Fibroblast of skin of right biceps (primary cell): ENCODE measurements at regions not wholly inside any gene's neighbourhood (a gene's known extent, or its start where the extent isn't known, plus 50 kb on each side); places are given as distances from the start of the nearest gene placed in this dataset.
"Not testable (repeated sequence)": the region's sequence is repeated elsewhere in the genome, so short reads cannot be mapped to it uniquely, and the experiment has no call there.

ENCODE experiments used
- DNase-seq: peaks from one replicate; pipeline ENCODE4 v3.0.0-alpha.2; 2013

DNA sequence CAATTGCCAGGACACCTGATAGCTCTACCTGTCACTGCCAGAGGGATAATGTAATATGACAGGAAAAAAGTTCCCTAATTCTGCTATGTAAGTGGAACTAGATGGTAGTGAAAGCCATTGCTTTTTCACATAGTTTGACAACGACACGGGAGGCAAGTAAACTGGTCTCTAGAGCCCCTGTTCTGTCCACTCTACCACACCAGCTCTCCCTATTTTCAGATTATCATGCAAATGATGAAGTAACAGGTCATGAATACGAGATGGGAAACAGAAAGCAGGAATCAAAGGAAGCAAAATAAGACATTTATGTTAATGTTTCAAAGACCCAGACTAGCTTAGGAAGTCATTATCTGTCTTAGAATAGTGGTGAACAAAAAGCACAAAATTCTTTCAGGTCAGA, 56.2 kb downstream of the TAF11L14 start:
- no peak for DNase-seq

DNA sequence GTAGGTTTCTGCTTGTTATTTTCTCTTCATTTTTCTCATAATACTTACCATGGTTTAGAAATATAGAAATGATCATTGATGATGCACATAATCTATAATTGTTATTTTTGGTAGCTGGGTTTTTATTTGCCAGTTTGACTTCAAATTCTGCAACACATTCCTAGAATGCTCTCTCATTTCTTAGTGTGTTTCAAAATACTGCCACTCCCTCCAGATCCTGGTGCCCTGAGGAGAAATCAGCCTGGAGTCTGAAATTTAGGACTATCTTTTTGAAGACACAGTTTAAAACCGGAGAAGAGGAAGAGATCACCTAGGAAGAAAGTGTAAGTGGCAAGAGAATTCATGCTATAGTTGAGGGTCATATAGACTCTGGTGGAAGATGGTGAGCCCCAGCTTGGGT, 57.5 kb downstream of the TAF11L14 start:
- no peak for DNase-seq

DNA sequence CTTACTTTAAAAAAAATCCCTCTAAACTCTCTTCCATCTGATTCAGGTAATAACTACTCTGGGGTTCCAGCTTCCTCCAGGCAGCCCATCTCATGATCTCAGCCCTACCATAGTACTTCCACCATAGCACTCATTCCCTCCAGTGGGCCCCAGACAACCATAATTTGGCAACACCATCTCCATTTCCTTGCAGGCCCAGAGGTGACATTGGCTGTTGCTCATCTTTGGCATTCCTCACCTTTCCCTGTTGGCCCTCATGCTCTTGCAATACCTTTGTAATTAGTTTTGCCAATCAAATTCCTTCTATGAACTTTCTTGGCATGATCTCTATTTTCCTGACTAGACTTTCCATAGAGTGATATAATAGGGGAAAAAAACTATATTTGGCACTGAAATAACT, 60.1 kb downstream of the TAF11L14 start:
- DNase-seq: no peak

DNA sequence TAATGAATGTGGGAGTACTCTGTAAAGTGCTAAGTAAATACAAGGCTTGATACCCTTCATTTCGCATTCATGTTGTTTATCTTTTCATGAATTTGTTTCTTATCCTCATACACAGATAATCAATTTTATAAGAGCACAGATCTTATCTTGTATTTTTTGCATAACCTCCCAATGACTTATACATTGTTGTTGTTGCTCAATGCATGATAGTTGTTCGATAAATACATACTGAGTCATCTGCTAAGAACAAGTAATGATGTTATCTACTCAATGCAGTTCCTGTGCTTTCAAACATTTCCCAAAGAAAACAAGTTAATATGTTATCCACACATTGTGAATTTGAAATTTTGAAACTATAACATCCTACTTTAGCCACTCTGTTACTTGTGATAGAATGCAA, 60.7 kb downstream of the TAF11L14 start:
- DNase-seq: no peak

DNA sequence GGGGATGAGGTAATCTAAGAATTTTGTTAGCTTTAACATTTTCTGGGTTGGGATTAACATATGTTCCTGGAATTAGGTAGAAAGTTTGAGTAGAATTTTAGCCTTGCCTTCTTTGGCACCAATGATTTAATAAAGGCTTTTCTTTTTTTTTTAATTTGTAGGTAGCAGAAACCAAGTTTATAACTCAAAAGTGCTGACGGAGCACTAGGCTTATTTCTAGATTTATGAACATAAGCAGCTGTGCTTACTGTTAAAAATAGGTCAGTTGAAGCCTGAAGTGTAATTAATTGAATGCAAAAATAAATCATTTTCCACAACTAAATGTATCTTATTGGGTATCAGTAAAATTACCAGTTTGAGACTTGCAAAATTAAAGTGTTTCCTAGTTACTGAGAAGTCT, 62.4 kb downstream of the TAF11L14 start:
- no peak for DNase-seq

DNA sequence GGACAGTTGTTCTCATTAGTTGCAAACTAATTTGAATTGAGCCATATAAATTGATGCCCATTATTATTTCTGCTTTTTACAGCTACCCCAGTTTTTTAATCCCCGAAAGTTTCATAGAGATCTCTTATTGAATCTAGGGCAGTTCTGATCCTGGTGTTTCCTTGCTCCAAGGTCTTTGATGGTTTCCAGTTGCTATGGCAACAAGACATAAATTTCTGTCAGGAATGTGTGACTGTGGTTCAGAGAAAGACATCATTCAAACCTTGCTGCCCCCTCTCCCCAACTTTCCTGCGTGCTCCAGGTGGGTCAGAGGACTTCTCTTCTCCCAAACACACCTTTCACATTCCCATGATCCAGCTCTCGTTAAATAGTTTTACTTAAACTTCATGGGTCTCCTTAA, 63.4 kb downstream of the TAF11L14 start:
- no peak for DNase-seq

DNA sequence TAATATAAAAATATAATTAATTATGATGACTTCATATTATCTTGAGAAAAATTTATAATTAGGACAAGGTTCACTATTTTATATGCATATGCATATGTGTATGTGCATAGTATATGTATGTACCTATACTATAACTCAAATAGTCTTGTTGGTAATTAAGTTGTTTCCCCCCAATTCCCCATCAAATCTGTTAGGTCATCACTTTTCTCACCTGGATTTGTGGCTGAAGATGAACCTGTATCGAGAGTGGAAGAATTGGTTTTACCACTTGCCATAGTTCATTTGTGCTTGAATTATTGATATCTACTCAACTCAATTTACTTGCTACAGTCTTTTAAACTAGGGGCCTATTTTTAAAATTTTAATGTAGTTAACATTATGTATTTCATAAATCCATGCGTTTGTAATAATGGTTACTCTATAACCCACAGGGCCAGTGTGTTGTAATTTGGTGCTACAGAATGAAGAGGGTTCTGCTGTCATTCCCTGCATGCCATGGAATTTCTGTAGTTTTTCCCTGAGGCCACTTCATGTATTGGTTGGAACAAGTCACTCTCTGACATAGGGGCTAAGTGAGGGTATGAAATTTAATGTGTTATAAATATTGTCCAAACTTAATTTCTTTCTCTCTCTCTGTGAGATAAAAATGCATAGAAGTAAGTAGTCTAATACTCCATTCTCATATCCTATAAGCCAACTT, 74.9 kb downstream of the TAF11L14 start:
- no peak for DNase-seq

DNA sequence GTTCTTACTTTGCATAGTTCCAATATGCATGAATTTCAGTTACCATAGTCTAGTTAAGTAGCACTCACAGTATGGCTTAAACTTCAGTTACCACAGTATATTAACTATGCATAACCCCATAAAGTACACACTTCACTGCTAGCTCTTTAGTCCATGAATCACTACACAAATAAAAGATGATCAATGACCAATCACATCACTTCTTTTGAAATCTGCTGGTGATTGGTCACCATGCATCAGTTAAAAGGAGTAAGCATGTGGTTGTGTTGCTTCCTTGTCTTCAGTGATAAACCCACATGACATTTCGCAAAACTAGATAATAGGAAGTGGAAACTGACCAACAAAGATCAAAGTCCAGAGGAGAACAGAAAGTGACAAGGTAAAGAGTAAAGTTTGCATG, 79.0 kb downstream of the TAF11L14 start:
- DNase-seq: no peak

DNA sequence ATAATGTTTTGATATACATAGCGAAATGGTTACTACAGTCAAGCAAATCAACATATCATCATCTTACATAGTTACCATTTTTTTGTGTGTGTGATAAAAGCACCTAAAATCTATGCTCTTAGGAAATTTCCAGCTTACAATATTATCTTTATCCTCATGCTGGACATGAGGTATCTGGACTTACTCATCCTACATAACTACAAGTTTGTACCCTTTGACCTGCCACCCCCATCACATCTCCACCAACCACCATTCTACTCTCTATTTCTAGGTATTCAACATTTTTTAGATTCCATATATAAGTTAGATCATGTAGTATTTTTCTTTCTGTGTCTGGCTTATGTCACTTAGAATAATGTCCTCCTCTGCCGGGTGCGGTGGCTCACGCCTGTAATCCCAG, 79.9 kb downstream of the TAF11L14 start:
- no peak for DNase-seq

DNA sequence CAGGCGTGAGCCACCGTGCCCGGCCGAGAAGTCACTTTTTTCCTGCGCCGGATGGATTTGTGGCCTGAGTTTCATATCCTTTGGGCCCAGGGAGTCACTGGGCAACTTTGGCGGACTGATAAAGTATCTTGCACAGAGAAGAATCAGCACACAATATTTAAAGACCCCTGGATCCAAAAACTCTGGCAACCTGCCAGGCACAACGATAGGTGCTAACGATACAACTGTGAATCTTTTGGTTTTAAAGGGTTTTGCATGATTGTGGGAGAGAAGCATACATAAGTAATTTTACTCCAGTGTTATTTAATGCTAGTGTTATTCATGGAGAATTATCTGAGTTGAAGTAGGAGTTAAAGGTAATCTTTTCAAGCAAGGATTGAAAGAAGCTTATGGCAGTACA, 85.3 kb downstream of the TAF11L14 start:
- no peak for DNase-seq

DNA sequence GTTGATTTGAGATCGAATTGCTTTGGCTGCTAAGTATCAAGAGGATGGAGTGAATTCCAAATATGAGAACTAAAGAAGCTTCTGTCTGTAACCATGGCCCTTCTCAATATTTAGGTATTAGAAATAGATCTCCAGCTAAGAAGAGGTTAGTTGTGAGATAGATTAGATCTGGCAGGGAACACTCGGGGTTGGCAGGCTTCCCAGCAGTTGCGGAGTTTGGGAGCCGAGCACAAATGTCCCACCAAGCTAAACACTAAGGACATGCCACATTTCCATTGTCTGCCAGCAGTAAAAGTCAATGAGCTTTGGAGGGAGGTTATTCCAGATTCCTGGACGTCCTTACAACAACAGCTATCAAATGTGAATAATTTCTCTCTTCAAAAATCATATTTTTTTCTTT, 85.8 kb downstream of the TAF11L14 start:
- DNase-seq: no peak

DNA sequence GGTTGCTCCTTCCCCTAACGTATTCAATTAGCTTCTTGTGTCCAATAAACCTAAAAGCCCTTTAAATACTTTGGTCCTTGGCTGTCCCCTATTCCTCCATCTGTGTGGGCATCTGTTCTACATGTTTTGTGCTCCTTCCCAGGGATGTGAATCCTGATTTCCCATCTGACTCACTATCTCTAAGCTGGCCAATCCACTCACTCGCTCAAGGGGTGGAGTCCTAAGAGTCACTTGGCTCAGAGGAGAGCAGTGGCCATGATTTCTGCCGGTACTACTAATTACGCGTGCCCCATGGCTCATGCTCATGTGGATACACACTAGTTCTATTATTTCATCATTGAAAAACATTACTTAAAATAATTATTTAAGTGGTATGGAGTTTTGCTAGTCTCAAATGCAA, 89.6 kb downstream of the TAF11L14 start:
- DNase-seq: no peak

DNA sequence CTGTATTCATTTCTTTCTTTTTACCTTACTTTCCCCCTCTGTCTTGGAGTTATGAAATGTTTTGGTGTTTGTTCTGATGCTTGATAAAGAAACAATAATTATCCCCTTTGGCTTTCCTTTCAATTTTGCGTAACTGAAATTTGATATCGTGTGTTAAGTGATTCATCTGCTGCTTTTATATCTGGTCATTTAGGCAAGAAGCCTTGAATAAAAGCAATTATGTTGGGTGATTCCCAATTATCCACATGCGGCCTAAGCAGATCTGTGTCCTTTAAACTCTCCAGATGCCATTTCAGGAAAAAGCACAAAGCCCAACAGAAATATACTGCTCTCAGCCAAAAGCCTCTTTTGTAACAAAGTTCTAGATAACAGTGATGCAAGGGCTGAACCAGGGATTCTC, 92.8 kb downstream of the TAF11L14 start:
- DNase-seq: no peak

DNA sequence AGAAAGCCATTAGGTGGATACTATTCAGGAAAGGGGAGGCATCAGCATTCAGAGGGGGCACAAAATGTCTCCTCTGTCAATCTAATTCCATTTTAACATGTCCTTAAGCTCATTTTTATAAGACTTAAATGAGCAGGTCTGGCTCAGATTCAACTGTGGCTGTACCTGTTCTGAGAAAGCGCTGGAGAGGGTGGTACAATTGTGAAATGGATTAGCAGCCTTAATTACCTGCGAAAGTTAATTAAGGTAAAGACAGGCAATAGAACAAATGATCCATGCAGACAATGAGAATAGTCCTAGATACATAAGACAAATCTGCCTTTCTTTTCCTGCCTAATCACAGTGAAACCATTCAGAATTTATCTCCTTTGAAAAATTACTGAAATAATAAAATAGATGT, 96.2 kb downstream of the TAF11L14 start:
- DNase-seq: no peak

DNA sequence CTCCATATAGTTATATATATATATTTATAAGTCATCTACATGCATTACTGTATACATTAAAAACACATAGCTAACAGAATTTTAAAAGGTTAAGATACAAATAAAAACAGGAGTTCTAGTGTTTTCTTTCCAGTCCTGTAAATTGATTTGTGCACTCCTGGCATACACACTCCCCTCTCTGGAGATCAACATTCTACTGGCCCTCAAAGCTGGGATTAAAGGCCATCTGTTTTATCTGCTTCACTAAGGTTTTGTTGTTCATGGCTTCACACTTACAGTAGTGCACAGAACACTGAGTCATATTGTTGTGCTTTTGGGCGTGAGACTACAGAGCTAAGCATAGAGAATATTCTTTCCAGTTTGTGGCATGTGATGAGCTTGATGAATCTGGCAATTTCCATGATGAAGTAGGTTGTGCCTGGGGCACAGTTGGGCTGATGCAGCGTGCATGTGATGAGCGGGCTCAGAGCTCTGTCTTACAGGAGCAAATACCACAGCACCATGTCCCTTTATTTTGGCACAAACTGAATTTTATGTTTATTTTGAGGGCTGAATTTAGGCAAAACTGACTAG, 98.2 kb downstream of the TAF11L14 start:
- DNase-seq: no peak

DNA sequence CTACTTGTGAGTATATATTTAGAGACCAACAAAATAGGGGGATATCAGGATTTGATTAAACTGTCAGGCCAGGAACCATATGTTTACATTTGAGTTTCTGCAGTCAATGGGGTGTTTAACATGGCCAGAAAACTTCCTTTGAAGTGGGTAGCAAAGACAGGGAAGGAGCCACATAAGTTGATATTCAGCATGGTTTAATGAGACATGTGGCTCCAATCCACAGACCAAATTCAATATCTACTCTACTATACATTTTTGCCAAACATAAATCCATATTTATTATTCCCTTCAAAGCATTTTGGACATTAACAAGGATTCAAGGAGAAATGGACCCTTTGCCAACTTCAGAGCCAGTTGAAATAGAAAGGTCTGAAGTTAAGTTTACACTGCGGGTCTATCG, 99.8 kb downstream of the TAF11L14 start:
- no peak for DNase-seq

DNA sequence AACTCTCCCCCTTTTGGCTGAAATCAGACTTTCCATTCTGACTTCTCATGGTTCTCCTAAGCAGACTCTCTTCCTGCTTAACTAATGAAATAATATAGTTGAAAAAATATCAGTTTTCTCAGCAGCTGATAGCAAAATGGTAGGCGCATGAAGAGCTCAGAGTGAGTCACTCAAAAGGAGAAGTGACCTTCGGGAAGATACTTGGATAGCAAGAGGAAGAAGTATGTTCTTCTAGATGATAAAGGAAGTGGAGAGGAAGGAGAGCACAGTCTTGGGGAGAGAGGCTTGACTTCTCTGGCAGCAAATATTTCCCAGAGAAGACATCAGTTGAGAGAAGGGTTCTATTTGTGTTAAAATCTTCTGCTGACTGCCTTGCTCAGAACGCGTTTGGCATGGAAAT, 101.5 kb downstream of the TAF11L14 start:
- no peak for DNase-seq

DNA sequence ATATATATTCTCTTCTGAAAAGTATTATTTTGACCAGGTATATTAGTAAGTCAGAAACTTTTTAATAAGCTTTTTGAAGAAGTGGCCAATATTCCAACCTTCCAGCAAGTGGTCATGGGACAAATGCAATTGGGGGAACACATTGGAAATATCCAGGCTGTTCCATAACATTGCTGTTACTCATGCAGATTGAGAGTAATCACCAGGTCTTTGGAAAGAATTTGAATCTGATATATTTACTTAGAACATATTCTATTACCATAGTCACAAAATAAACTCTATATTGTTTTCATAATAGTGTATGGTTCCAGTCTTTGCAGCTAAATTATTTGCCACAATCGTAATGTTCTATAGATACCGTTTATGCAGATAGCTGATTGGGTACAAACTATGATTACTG, 102.8 kb downstream of the TAF11L14 start:
- peak; percentile 18 for DNase-seq

DNA sequence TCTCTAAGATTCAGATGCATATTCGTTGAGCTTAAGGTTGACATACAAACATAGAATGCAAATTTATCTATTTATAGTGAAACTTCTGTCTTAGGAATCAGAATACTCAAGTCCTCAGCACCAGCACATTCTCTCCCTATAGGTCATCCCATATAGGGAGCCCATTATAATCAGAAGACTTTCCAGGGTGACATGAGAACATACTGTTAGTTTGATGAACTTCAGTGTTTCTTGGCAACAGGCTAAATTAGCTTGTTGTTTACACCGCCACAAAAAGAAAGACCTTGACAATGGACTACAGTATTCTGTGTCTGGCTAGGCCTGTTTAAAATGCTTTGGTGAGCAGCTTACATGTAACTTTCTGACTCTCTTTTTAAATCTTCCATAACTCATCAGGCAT, 104.2 kb downstream of the TAF11L14 start:
- no peak for DNase-seq

DNA sequence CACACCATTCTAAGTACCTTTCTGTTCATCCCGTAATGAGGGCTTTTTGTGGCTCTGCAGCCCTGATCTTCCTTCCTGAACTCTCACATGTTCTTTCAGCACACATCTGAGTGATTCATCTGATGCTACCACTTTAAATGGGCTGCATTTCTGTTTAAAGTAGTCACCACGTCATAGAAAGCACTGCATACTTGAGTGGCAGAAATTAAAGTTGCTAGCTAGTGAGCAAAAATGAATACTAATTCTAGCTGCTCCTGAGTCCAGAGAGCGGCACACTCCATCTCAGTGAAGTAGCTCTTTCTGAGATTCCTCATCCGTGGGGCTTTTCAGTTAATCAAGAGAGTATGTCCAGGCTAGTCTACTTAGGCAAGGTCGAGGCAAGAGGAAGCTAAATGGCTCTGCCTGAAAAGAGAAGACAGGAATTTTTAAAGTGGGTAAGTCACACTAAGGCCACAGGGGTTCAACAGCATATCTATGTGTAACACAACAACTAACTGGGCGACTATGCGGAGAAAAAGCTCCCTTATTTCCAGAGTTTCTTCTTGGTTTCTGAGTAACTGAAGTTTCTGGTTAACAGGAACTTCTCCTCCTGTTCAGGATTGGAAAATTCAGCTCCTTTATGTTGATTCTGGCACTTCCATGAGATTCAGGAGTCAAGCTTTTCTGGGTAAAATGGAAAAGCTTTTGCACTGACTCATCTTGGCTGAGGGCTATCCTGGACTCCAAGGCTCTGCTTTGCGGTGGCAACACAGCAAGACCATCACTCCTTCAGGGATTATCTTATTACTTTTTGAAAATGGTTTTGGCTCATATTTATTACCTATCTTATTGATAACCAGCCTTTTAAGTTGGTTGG, 109.5 kb downstream of the TAF11L14 start:
- DNase-seq: peak; percentile 81

DNA sequence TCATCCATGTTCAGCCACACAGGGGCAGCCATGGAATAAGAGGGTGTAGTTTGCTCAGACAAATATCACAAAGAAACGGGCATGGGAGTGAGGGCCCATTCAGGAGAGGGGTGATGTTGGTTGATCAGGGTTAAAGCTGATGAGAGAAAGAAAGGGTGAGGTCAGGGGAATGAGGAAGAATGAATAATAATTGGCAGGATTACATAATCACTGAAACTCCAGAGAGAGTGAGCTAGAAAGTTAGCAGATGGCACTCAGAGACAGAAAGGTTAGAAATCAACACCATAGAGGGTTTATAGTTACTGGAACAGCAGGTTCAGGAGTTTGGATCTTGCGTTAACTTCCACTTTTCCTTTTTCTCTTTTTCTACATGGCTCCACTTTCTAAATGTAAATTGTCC, 113.9 kb downstream of the TAF11L14 start:
- no peak for DNase-seq

DNA sequence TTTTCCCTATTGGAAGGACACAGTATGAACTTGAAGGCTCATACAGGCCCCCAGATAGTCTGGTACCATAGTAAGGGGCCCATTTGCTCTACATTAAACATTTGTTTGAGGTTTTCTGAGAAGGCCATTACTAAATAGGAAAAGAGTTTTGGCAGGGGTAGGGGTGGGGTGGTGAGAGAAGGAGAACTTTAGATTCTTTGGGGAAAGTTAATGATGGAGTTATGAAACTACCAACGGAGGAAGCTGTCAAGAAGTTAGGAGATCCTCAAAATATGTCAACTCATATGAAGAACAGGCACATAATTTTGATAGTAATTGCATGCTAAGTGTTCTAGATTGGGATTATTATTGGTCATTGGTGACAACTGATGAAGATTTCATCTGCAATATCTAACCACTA, 114.7 kb downstream of the TAF11L14 start:
- DNase-seq: no peak

DNA sequence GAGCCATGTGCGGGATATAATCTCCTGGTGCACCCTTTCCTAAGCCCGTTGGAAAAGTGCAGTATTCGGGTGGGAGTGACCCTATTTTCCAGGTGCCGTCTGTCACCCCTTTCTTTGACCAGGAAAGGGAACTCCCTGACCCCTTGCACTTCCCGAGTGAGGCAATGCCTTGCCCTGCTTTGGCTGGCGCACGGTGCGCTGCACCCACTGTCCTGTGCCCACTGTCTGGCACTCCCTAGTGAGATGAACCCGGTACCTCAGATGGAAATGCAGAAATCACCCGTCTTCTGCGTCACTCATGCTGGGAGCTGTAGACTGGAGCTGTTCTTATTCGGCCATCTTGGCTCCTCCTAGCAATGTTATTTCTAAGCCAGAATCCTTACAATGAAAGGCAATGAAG, 121.1 kb downstream of the TAF11L14 start:
- not testable (repeated sequence) for DNase-seq

DNA sequence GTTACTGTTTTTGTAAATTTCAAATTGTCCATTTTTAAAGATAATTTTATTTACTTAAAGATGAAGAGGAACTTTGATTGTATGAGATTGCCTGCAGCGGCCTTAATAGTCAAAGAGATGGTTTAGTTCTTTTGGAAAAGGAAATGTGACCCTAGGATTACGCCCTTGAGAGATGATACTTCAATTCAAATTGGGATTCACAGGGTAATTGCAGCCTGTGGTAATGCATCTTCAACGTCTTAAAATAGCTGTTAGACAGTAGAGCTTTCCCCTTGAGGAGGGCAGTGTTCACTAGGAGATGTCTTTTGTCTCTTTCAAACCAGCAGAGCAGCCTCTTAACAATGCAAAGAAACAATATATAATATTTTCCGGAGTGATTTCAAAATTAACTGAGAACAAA, 127.1 kb downstream of the TAF11L14 start:
- no peak for DNase-seq
